ENCODE measurements at regions not wholly inside any gene's neighbourhood (a gene's known extent, or its start where the extent isn't known, plus 50 kb on each side); places are given as distances from the start of the nearest gene placed in this dataset.

- TF ChIP-seq ZNF70 (CRISPR knock-in tag; IDR thresholded peaks at IDR 0.05) (no peak), SNAI2 (CRISPR knock-in tag; IDR thresholded peaks at IDR 0.05) (no peak), CSRNP3 (CRISPR knock-in tag; IDR thresholded peaks at IDR 0.05) (no peak), ZNF565 (CRISPR knock-in tag; conservative IDR thresholded peaks at IDR 0.05; ENCODE audit: low read depth) (no peak), PPARA (CRISPR knock-in tag; IDR thresholded peaks at IDR 0.05; ENCODE audit: borderline replicate concordance) (no peak), OSR1 (CRISPR knock-in tag; IDR thresholded peaks at IDR 0.05) (no peak), RARB (CRISPR knock-in tag; IDR thresholded peaks at IDR 0.05) (no peak), ZFP3 (CRISPR knock-in tag; IDR thresholded peaks at IDR 0.05) (no peak), TCF4 (CRISPR knock-in tag; IDR thresholded peaks at IDR 0.05; ENCODE audit: borderline replicate concordance) (no peak), ZC3H10 (CRISPR knock-in tag; IDR thresholded peaks at IDR 0.05) (no peak)
Measured at GRCh38 chr6:14313248-14313647, 195.7 kb downstream of the CD83 start.
